Posterior cingulate gyrus (tissue), 11 donors: ENCODE measurements at regions not wholly inside any gene's neighbourhood (a gene's known extent, or its start where the extent isn't known, plus 50 kb on each side); places are given as distances from the start of the nearest gene placed in this dataset.
"Not testable (repeated sequence)": the region's sequence is repeated elsewhere in the genome, so short reads cannot be mapped to it uniquely, and the experiment has no call there.

Source experiments
- DNase-seq, 10 donors: peaks; one replicate each; pipeline versions ENCODE4 v3.0.0 to v3.0.0-alpha.2; 2020 to 2021; ENCODE audit warnings: mixed read lengths in 3 of 10
- intact Hi-C: fragments of 100-400 bp; cut with DNase I; formaldehyde crosslinking; loops from one replicate; pipeline ENCODE4 v1.15.1; 2023

DNA sequence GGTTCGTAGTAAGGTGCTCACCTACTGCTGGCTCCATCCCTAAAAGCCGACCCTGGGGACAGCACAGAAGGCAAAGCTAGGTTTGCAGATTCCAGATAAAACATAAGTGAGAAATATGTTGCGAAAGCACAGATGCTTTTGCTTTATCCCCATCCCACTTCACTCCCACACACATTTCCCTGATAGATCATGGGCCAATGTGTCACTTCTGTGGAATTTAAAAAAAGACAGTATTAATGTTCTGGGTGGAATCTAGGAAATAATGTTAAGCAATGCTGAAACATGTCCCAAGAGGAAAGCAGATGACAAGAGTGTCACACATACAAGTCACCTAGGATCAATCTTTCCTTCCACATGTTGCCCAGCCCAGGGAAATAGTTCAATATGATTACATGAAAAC, 661.0 kb upstream of the MIR17HG start:
- intact Hi-C loops = no loop called here

GRCh38 chr13:90689111-90689510, 658.4 kb upstream of the MIR17HG start:
- no peak for DNase-seq
- intact Hi-C loops = no loop called here

More for the DNA sequence above, 661.0 kb upstream of the MIR17HG start:
- DNase-seq = peak in 1 of 10 donors; percentile 11

DNA sequence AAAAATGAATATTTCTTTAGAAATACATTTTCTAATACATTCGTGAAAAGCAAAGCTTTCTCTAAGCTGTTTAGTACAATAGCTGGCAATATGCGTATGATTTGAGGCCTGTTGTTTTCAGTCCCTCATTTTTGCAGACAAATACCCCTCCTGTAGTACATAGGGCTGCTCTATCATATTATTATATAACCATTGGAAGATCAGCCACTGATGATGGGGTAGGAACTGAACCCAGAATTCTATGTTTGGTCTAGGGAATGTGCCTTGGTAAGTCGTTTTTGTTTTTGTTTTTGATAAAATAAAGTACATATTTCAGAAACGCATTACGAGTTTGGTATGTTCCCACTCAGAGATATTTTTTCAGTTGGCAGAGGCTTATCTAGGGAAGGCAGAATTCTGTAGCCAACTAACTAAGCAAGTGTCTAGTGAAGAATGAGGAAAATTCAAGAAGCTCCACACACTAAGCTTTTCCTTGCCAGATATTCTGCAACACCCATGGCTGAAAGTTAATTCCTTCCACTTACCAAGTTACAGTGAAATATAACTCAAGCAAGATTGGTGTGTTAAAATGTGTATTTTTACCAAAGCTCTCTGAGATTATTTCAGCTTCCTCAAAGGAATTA, 656.9 kb upstream of the MIR17HG start:
- intact Hi-C loops = no loop called here
- DNase-seq = no peak

GRCh38 chr13:90696254-90696653, 651.2 kb upstream of the MIR17HG start:
- intact Hi-C loops = no loop called here

GRCh38 chr13:90696656-90697055, 650.8 kb upstream of the MIR17HG start:
- DNase-seq = no peak
- intact Hi-C loops = no loop called here

More at GRCh38 chr13:90696254-90696653, 651.2 kb upstream of the MIR17HG start:
- no peak for DNase-seq

DNA sequence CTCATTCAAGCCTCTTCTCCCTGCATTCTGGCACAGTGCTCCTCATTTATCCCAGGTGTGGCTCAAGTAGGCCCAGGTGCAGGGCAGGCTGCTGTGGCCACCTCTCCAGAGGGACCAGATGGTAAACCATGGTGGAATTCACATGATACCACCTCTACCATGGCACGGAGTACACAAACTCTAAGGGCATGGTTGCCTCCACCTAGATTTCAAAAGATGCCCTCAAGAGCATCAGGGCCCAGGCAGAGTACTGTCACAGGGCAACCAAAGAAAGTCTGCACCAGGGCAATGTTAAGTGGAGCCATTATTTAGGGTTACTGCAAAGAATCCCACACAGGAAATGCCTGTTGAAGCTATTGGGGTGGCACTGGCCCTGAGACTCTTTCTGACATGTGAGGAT, 647.1 kb upstream of the MIR17HG start:
- peak in 1 of 10 donors; percentile 11 for DNase-seq
- intact Hi-C loops = no loop called here

- DNase-seq = no peak
- intact Hi-C loops = no loop called here
These were observed 646.2 kb upstream of the MIR17HG start for GRCh38 chr13:90701264-90701663.

DNA sequence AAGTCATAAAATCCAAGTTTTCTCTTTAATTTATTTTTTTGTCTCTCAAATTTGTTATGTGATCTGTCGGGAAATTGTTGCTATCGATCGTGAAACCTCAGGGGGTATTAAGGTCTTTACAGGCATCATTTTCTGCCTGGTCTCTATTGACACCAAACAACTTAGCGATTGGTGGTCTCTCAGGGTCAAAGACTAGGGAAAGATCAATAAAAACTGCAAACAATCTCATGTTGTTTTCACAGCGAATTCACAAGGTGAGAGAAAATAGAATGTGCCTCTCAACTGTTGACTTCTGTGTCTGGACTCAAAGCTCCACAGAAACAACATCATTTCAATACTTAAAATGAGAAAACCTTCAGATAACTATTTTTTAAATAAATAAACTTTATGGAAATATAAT, 645.4 kb upstream of the MIR17HG start:
- intact Hi-C loops = no loop called here
- DNase-seq = no peak

DNA sequence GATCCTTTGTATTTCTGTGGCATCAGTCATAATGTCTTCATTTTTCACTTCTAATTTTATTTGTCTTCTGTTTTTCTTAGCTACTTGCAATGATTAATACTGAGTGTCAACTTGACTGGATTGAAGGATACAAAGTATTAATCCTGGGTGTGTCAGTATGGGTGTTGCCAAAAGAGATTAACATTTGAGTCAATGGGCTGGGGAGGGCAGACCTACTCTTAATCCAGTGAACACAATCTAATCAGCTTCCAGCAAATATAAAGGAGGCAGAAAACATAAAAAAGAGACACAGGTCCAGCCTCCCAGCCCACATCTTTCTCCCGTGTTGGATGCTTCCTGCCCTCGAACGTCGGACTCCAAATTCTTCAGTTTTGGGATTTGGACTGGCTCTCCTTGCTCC, 640.9 kb upstream of the MIR17HG start:
- DNase-seq = no peak
- intact Hi-C loops = no loop called here

GRCh38 chr13:90708128-90708527, 639.4 kb upstream of the MIR17HG start:
- intact Hi-C loops = no loop called here
- DNase-seq = no peak

- DNase-seq = no peak
- intact Hi-C loops = no loop called here
These were observed 638.2 kb upstream of the MIR17HG start for GRCh38 chr13:90709319-90709718.

DNA sequence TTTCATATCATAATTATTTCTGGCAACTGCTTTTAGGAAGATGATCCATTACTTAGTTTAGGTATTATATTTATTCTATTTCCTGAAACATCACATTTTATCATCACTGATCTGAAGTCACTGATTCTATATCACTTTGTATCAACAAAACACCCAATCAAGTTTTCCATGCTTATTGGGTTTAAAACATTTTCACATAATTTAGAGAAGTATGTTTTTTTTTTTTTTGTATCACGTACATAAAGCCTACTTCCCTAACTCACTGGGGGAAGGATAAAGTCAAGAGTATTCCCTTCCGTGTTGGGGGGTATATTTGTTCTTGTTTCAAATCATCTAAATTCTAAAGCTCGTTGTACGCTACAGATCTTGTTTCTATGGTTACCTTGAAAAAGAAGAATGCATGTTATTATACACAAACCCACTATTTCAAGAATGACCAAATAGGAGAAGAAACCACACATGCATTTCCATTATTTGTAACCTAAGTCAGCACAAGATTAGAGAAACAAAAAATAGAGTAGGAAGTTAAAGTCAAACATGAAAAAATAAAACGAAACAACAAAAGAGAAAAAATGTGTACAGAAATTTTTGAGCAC, 637.2 kb upstream of the MIR17HG start:
- DNase-seq = no peak
- intact Hi-C loops = no loop called here

GRCh38 chr13:90713441-90714133, 633.9 kb upstream of the MIR17HG start:
- intact Hi-C loops = no loop called here
- no peak for DNase-seq

DNA sequence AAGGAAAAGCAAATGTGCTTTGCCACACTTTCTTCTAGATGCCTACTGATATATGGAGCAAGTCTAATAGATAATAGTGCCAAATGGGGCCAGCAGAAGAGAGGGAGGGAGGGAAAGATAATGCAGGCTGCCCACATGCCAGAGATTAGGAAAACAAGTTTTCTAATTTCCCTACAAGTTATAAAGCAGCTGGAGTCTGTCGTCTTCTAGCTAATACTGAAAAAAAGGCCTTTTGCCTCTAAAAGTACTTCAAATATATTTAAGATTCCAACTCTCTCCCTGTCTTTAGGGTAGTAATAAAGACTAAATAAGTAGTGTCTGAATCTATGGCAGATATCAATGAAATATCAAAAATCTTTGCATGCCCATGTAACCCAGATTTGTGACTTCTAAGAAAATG, 632.0 kb upstream of the MIR17HG start:
- no peak for DNase-seq
- intact Hi-C loops = no loop called here

DNA sequence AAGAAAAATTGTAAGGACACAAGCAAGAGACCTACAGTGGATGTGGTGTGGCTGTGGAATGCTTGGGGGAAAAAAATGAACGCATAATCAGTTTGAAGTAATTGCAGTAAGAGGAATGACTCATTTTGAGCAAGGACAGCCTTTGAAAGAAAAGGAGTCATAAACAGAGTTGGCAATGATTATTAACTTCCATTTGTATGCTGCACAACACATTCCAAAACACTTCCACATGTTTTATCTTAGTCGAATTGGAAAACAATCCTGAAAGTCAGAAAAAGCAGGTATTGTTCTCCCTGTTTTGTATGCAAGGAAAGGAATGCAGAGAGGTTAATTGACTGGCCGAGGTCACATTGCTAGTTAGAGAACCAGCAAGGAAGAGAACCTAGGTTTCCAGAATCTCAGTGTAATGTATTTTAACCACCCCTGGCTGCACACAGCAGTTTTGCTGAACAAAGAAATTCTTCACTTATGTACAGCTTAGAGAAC, 630.0 kb upstream of the MIR17HG start:
- DNase-seq = no peak
- intact Hi-C loops = no loop called here

GRCh38 chr13:90719461-90719860, 628.0 kb upstream of the MIR17HG start:
- DNase-seq = no peak
- intact Hi-C loops = no loop called here

GRCh38 chr13:90721937-90722336, 625.5 kb upstream of the MIR17HG start:
- intact Hi-C loops = no loop called here

GRCh38 chr13:90723381-90723780, 624.1 kb upstream of the MIR17HG start:
- intact Hi-C loops = no loop called here
- DNase-seq = no peak

More at GRCh38 chr13:90721937-90722336, 625.5 kb upstream of the MIR17HG start:
- DNase-seq = no peak

DNA sequence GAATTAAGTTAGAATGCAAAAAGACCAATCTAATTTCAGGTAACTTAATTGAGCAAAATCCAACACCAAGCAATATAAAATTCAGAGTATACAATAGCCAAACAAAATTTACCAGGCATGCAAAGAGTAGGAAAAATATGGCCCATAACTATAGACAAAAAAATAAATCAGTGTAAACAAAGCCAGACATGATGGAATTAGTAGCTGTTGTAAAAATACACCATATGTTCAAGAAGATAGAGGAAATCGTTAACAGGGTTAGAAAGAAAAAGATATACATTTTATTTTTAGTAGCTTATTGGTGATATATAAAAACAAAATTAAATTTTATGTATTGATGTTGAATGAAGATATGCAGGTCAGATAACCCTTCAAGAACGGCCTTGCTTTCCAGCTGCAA, 621.1 kb upstream of the MIR17HG start:
- intact Hi-C loops = no loop called here
- no peak for DNase-seq

GRCh38 chr13:90732049-90732448, 615.4 kb upstream of the MIR17HG start:
- intact Hi-C loops = no loop called here
- no peak for DNase-seq

DNA sequence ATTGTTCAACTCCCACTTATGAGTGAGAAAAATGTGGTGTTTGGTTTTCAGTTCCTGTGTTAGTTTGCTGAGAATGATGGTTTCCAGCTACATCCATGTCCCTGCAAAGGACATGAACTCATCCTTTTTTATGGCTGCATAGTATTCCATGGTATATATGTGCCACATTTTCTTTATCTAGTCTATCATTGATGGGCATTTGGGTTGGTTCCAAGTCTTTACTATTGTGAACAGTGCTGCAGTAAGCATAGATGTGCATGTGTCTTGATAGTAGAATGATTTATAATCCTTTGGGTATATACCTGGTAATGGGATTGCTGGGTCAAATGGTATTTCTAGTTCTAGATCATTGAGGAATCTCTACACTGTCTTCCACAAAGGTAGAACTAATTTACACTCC, 613.0 kb upstream of the MIR17HG start:
- DNase-seq = not testable (repeated sequence)

DNA sequence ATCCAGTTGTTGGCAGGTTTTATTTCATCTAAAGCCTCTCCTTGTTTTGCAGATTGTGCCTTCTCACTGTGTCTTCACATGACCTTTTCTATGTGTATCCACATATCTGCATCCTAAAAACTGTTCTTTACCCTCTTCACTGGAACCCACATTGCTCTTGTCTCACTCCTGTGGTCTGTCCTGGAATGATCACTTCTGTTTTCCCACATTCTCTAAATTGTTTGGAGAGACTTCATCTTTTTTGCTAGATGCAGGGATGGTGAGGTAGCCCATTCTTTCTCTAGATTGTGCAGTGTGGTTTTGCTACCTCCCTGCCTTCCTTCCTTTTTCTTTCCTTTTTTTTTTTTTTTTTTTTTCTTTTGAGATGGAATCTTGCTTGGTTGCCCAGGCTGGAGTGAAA, 608.6 kb upstream of the MIR17HG start:
- intact Hi-C loops = no loop called here
- DNase-seq = no peak

More for the DNA sequence above, 613.0 kb upstream of the MIR17HG start:
- intact Hi-C loops = not testable (repeated sequence)
